AG10803 (cell line): ENCODE measurements at regions not wholly inside any gene's neighbourhood (a gene's known extent, or its start where the extent isn't known, plus 50 kb on each side); places are given as distances from the start of the nearest gene placed in this dataset.

Source experiments
- DNase-seq: peaks from one replicate; pipeline ENCODE4 v3.0.0; 2010; ENCODE audit warnings: low read depth
- H3K4me3 ChIP-seq: 2 replicates; pipeline ENCODE4 v1.5.1; 2011; ENCODE audit warnings: mild to moderate bottlenecking, low read length, control low read depth
- CTCF ChIP-seq: conservative IDR thresholded peaks from 2 replicates; pipeline ENCODE4 v1.5.1; 2011; ENCODE audit warnings: mild to moderate bottlenecking, low read length, control low read depth, inconsistent platforms

GRCh38 chr2:122867941-122868340, 1112.5 kb downstream of the TSN start:
- DNase-seq: no peak
- no peak overlapping the region for H3K4me3 ChIP-seq
- no peak for TF ChIP-seq CTCF

- no peak for DNase-seq
- no peak for TF ChIP-seq CTCF
- no peak overlapping the region for H3K4me3 ChIP-seq
Measured at GRCh38 chr2:122868646-122869275, 1113.3 kb downstream of the TSN start.

GRCh38 chr2:122873951-122874350, 1118.5 kb downstream of the TSN start:
- no peak for TF ChIP-seq CTCF
- DNase-seq: no peak
- H3K4me3 ChIP-seq: no peak overlapping the region

GRCh38 chr2:122875091-122875865, 1119.8 kb downstream of the TSN start:
- TF ChIP-seq CTCF: no peak
- DNase-seq: no peak

GRCh38 chr2:122883849-122884248, 1128.4 kb downstream of the TSN start:
- TF ChIP-seq CTCF: no peak
- H3K4me3 ChIP-seq: no peak overlapping the region
- no peak for DNase-seq

More at GRCh38 chr2:122875091-122875865, 1119.8 kb downstream of the TSN start:
- H3K4me3 ChIP-seq: no peak overlapping the region

GRCh38 chr2:122884889-122885288, 1129.4 kb downstream of the TSN start:
- no peak for TF ChIP-seq CTCF
- no peak for DNase-seq
- no peak overlapping the region for H3K4me3 ChIP-seq

- no peak for DNase-seq
- TF ChIP-seq CTCF: no peak
Measured at GRCh38 chr2:122885436-122885835, 1130.0 kb downstream of the TSN start.

More at GRCh38 chr2:122885436-122885835, 1130.0 kb downstream of the TSN start:
- H3K4me3 ChIP-seq: no peak overlapping the region
